OCI-LY1 (cell line): ENCODE measurements at regions not wholly inside any gene's neighbourhood (a gene's known extent, or its start where the extent isn't known, plus 50 kb on each side); places are given as distances from the start of the nearest gene placed in this dataset.

Experiments
- EZH2 ChIP-seq: fragments of 200-600 bp; sonication (generic), shearing (Covaris generic); IDR thresholded peaks from 2 replicates; pipeline ENCODE4 v1.8.0; 2017; ENCODE audit warnings: borderline replicate concordance, mixed run types, mild to moderate bottlenecking, antibody characterized with exemption, low read length, moderate library complexity, mixed read lengths
- TF ChIP-seq, protein P1 (sequence below): fragments of 200-600 bp; sonication (generic), shearing (Covaris generic); IDR thresholded peaks from 2 replicates; pipeline ENCODE4 v1.5.1; 2017; ENCODE audit warnings: mild to moderate bottlenecking, antibody characterized with exemption, low read length, moderate library complexity, mixed read lengths

DNA sequence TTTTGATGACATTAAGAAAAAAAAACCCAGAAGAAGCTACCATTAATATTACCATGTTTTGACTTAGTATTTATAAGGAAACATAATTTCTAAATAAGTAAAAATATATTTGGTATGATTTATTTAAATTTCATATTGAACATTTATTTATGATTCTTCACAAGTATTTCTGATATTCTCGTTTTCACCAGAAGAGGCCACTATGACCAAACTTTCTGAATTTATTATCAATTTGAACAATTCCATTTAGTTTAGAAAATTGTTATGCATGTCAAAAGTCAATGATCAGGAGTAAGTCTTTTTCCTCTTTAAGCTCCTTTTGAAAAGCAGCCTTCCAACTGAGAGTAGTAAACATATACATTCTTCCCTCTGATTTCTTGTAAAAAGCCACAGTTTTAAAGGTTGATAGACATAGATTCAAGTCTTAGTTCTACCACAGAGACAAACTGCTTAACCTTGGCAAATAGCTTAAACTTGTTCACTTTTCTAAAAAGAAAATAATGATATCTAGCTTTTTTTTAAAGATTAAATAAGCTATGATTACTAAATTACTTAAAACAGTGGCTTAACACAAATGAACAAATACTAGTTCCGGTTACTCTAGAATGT lies 329.9 kb downstream of the TRIB2 start:
- TF ChIP-seq, protein P1, sequence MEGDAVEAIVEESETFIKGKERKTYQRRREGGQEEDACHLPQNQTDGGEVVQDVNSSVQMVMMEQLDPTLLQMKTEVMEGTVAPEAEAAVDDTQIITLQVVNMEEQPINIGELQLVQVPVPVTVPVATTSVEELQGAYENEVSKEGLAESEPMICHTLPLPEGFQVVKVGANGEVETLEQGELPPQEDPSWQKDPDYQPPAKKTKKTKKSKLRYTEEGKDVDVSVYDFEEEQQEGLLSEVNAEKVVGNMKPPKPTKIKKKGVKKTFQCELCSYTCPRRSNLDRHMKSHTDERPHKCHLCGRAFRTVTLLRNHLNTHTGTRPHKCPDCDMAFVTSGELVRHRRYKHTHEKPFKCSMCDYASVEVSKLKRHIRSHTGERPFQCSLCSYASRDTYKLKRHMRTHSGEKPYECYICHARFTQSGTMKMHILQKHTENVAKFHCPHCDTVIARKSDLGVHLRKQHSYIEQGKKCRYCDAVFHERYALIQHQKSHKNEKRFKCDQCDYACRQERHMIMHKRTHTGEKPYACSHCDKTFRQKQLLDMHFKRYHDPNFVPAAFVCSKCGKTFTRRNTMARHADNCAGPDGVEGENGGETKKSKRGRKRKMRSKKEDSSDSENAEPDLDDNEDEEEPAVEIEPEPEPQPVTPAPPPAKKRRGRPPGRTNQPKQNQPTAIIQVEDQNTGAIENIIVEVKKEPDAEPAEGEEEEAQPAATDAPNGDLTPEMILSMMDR: peak; percentile 43; the same call in 1 of the 2 replicates
- TF ChIP-seq EZH2: no peak
